H9 (cell line): ENCODE measurements at regions not wholly inside any gene's neighbourhood (a gene's known extent, or its start where the extent isn't known, plus 50 kb on each side); places are given as distances from the start of the nearest gene placed in this dataset.

Experiments used
- DNase-seq: peaks from one replicate; pipeline ENCODE4 v3.0.0-alpha.2; 2017
- H2AFZ ChIP-seq: one replicate; pipeline ENCODE4 v1.6.1; 2013; ENCODE audit warnings: mild to moderate bottlenecking, low read length, control low read depth, moderate library complexity
- H2AK5ac ChIP-seq: 2 replicates; pipeline ENCODE4 v1.6.1; 2013; ENCODE audit warnings: low read length, control low read depth, mixed read lengths; ENCODE audit not compliant: insufficient read length
- H2BK120ac ChIP-seq: one replicate; pipeline ENCODE4 v1.6.1; 2013; ENCODE audit warnings: low read depth, mild to moderate bottlenecking, low read length, control low read depth, inconsistent platforms; ENCODE audit not compliant: poor library complexity, severe bottlenecking
- H2BK12ac ChIP-seq: 2 replicates; pipeline ENCODE4 v1.6.1; 2013; ENCODE audit warnings: low read length, control low read depth, mixed read lengths, low read depth; ENCODE audit not compliant: insufficient read length
- H2BK15ac ChIP-seq: 2 replicates; pipeline ENCODE4 v1.6.1; 2013; ENCODE audit warnings: low read depth, low read length, control low read depth
- H2BK20ac ChIP-seq: one replicate; pipeline ENCODE4 v1.6.1; 2013; ENCODE audit warnings: low read depth, mild to moderate bottlenecking, low read length, control low read depth, inconsistent platforms; ENCODE audit not compliant: poor library complexity, severe bottlenecking
- H2BK5ac ChIP-seq: 2 replicates; pipeline ENCODE4 v1.6.1; 2013; ENCODE audit warnings: low read length, control low read depth, mixed read lengths; ENCODE audit not compliant: insufficient read length
- H3K14ac ChIP-seq: 2 replicates; pipeline ENCODE4 v1.6.1; 2013; ENCODE audit warnings: low read length, control low read depth; ENCODE audit not compliant: insufficient read depth
- H3K18ac ChIP-seq: 2 replicates; pipeline ENCODE4 v1.6.1; 2013; ENCODE audit warnings: low read depth, mild to moderate bottlenecking, mixed read lengths, low read length, control low read depth; ENCODE audit not compliant: insufficient read length
- H3K23ac ChIP-seq: 2 replicates; pipeline ENCODE4 v1.6.1; 2013; ENCODE audit warnings: low read length, control low read depth, mixed read lengths, low read depth; ENCODE audit not compliant: insufficient read length
- H3K23me2 ChIP-seq: 2 replicates; pipeline ENCODE4 v1.6.1; 2013; ENCODE audit warnings: low read depth, mild to moderate bottlenecking, mixed read lengths, low read length, control low read depth; ENCODE audit not compliant: insufficient read length, poor library complexity, severe bottlenecking
- H3K27ac ChIP-seq: 2 replicates; pipeline ENCODE4 v1.5.1; 2013; ENCODE audit warnings: low read length, control low read depth, mixed read lengths, low read depth; ENCODE audit not compliant: insufficient read length
- H3K27me3 ChIP-seq: 2 replicates; pipeline ENCODE4 v1.6.1; 2013; ENCODE audit warnings: low read length, control low read depth, inconsistent platforms; ENCODE audit not compliant: insufficient read depth
- H3K4ac ChIP-seq: 2 replicates; pipeline ENCODE4 v1.6.1; 2013; ENCODE audit warnings: low read depth, mild to moderate bottlenecking, control low read depth, inconsistent platforms, low read length, moderate library complexity
- H3K4me1 ChIP-seq: 2 replicates; pipeline ENCODE4 v1.6.1; 2013; ENCODE audit warnings: low read length, control low read depth, inconsistent platforms; ENCODE audit not compliant: insufficient read depth
- H3K4me2 ChIP-seq: 2 replicates; pipeline ENCODE4 v1.6.1; 2013; ENCODE audit warnings: low read length, control low read depth, mixed read lengths; ENCODE audit not compliant: insufficient read length, insufficient read depth
- H3K56ac ChIP-seq: 2 replicates; pipeline ENCODE4 v1.6.1; 2013; ENCODE audit warnings: low read depth, mild to moderate bottlenecking, mixed read lengths, low read length, control low read depth; ENCODE audit not compliant: insufficient read length
- H3K79me1 ChIP-seq: 2 replicates; pipeline ENCODE4 v1.6.1; 2013; ENCODE audit warnings: low read depth, mild to moderate bottlenecking, moderate library complexity, low read length, control low read depth, inconsistent platforms; ENCODE audit not compliant: insufficient read depth, poor library complexity, severe bottlenecking
- H3K79me2 ChIP-seq: 2 replicates; pipeline ENCODE4 v1.6.1; 2013; ENCODE audit warnings: low read length, control low read depth, inconsistent platforms; ENCODE audit not compliant: insufficient read depth
- H3K9ac ChIP-seq: 2 replicates; pipeline ENCODE4 v1.6.1; 2013; ENCODE audit warnings: low read length, control low read depth, mixed read lengths; ENCODE audit not compliant: insufficient read length; ENCODE audit errors: extremely low read depth
- H3K9me3 ChIP-seq: one replicate; pipeline ENCODE4 v1.6.1; 2013; ENCODE audit warnings: low read depth, low read length, inconsistent platforms; ENCODE audit not compliant: control insufficient read depth
- H3T11ph ChIP-seq: one replicate; pipeline ENCODE4 v1.6.1; 2013; ENCODE audit warnings: mild to moderate bottlenecking, low read length, control low read depth, inconsistent platforms
- H4K20me1 ChIP-seq: one replicate; pipeline ENCODE4 v1.6.1; 2013; ENCODE audit not compliant: control insufficient read depth, insufficient read length, insufficient read depth
- H4K5ac ChIP-seq: 2 replicates; pipeline ENCODE4 v1.6.1; 2013; ENCODE audit warnings: low read depth, mild to moderate bottlenecking, mixed read lengths, low read length, control low read depth; ENCODE audit not compliant: insufficient read length
- H4K8ac ChIP-seq: replicated peaks from 2 replicates; pipeline ENCODE4 v1.6.1; 2013; ENCODE audit warnings: low read length, control low read depth, mixed read lengths, low read depth; ENCODE audit not compliant: insufficient read length
- H4K91ac ChIP-seq: 2 replicates; pipeline ENCODE4 v1.6.1; 2013; ENCODE audit warnings: low read depth, mild to moderate bottlenecking, moderate library complexity, mixed read lengths, low read length, control low read depth; ENCODE audit not compliant: insufficient read length
- H3K27ac Mint-ChIP-seq, 3 experiments: 2 replicates in 2 of 3; 3 replicates in 1 of 3; pipeline ENCODE4 v1.8.0; 2020 to 2021; ENCODE audit warnings: mixed read lengths in 3 of 3, mild to moderate bottlenecking in 1 of 3, moderate library complexity in 1 of 3
- H3K27me3 Mint-ChIP-seq: 2 replicates; pipeline ENCODE4 v1.8.0; 2021; ENCODE audit warnings: low read depth, mild to moderate bottlenecking, moderate library complexity, mixed read lengths
- H3K36me3 Mint-ChIP-seq, 3 experiments: 2 replicates in 2 of 3; 3 replicates in 1 of 3; pipeline ENCODE4 v1.8.0; 2020 to 2021; ENCODE audit warnings: low read depth in 3 of 3, mixed read lengths in 3 of 3; ENCODE audit not compliant: insufficient read depth in 1 of 3
- H3K4me1 Mint-ChIP-seq, 2 experiments: 2 replicates each; pipeline ENCODE4 v1.8.0; 2020; ENCODE audit warnings: mixed read lengths in 2 of 2
- H3K4me3 Mint-ChIP-seq, 2 experiments: 2 replicates in 1 of 2; 3 replicates in 1 of 2; pipeline ENCODE4 v1.8.0; 2020 to 2021; ENCODE audit warnings: mild to moderate bottlenecking in 2 of 2, mixed read lengths in 2 of 2, moderate library complexity in 1 of 2
- H3K9me3 Mint-ChIP-seq, 2 experiments: 2 replicates in 1 of 2; 3 replicates in 1 of 2; pipeline ENCODE4 v1.8.0; 2020; ENCODE audit warnings: mild to moderate bottlenecking in 2 of 2, mixed read lengths in 2 of 2, moderate library complexity in 1 of 2
- WGBS: extraction: QIAGEN DNeasy Blood & Tissue Kit; methylation state at CpG from one replicate; pipeline ENCODE4 v1.1.7; 2013; ENCODE audit warnings: missing lambda C conversion rate, low lambda C conversion rate, mixed read lengths; ENCODE audit not compliant: insufficient read length; ENCODE audit errors: extremely low coverage; 5-methylcytosine and 5-hydroxymethylcytosine counted together
- TF ChIP-seq, protein P1 (sequence below): fragments of 200-600 bp; sonication (generic); conservative IDR thresholded peaks from 3 replicates; pipeline ENCODE4 v1.8.0; 2021; ENCODE audit warnings: antibody characterized with exemption, mild to moderate bottlenecking

DNA sequence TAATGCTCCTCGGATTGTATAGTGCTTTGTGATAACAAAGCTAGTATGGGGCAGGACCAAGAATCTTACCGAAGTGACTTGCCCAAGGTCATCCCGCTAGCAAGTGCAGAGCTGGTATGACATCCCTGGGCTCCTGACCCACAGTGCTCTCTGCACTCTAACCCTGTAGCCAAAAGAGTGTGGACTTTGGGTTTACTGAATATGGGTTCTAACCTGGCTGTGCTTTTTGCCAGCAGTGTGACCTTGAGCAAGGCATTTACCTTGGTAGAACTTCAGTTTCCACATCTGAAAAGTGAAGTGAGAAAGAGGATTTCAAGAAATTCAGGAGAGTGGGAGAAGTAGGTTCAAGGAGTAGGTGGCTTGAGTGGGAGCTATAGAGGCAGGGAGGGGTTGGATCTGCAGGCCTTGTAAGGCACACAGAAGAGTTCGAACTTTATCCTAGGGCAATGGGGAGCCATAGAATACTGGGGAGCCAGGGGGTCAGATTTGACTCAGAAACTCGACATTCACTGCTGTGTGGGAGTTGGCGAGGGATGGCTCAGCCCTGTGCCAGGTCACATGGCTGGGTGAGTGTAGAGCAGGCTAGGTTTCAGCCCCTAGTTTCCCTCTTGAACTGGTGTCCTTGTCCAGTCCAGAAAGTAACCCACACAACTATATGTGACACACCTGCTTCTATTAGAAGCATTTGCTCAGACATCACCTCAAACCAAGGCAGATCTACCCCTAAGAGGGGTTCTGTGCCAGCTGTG is 91.9 kb downstream of the RPLP1 start:
- Histone ChIP-seq H3K18ac (no peak overlapping the region), H3K23me2 (no peaks in the 10 kb centered on the region), H2BK120ac (no peak overlapping the region), H4K5ac (no peak overlapping the region), H2BK20ac (no peak overlapping the region), H2BK12ac (no peak overlapping the region), H3K79me2 (no peaks in the 10 kb centered on the region), H4K20me1 (no peaks in the 10 kb centered on the region), H2AK5ac (no peak overlapping the region), H3K9ac (no peak overlapping the region), H2AFZ (no peak overlapping the region), H3K27ac (no peak overlapping the region), H3K23ac (no peak overlapping the region), H4K91ac (no peak overlapping the region), H4K8ac (no peak overlapping the region), H3K56ac (no peak overlapping the region), H3K4me1 (no peaks in the 10 kb centered on the region), H3K4me2 (no peak overlapping the region), H3T11ph (no peak overlapping the region), H3K4ac (no peak overlapping the region), H3K79me1 (no peaks in the 10 kb centered on the region), H2BK5ac (no peak overlapping the region), H3K14ac (no peak overlapping the region), H2BK15ac (no peak overlapping the region), H3K27me3 (no peaks in the 10 kb centered on the region), H3K9me3 (no peaks in the 10 kb centered on the region)
- Mint-ChIP-seq H3K36me3 (no peaks in the 10 kb centered on the region), H3K9me3 (no peaks in the 10 kb centered on the region; a peak in 1 of 5 replicates), H3K4me3 (no peak overlapping the region), H3K27me3 (peaks cover 3% of the 10 kb centered on the region), H3K4me1 (peaks cover 10 to 16% of the 10 kb centered on the region in 2 experiments), H3K27ac (no peak overlapping the region)
- DNase-seq, result no peak
- TF ChIP-seq, protein P1, sequence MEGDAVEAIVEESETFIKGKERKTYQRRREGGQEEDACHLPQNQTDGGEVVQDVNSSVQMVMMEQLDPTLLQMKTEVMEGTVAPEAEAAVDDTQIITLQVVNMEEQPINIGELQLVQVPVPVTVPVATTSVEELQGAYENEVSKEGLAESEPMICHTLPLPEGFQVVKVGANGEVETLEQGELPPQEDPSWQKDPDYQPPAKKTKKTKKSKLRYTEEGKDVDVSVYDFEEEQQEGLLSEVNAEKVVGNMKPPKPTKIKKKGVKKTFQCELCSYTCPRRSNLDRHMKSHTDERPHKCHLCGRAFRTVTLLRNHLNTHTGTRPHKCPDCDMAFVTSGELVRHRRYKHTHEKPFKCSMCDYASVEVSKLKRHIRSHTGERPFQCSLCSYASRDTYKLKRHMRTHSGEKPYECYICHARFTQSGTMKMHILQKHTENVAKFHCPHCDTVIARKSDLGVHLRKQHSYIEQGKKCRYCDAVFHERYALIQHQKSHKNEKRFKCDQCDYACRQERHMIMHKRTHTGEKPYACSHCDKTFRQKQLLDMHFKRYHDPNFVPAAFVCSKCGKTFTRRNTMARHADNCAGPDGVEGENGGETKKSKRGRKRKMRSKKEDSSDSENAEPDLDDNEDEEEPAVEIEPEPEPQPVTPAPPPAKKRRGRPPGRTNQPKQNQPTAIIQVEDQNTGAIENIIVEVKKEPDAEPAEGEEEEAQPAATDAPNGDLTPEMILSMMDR, result no peak
- no CpG with 5 or more reads among the region's 6 CpGs for WGBS
